ENCODE measurements at regions not wholly inside any gene's neighbourhood (a gene's known extent, or its start where the extent isn't known, plus 50 kb on each side); places are given as distances from the start of the nearest gene placed in this dataset.

DNA sequence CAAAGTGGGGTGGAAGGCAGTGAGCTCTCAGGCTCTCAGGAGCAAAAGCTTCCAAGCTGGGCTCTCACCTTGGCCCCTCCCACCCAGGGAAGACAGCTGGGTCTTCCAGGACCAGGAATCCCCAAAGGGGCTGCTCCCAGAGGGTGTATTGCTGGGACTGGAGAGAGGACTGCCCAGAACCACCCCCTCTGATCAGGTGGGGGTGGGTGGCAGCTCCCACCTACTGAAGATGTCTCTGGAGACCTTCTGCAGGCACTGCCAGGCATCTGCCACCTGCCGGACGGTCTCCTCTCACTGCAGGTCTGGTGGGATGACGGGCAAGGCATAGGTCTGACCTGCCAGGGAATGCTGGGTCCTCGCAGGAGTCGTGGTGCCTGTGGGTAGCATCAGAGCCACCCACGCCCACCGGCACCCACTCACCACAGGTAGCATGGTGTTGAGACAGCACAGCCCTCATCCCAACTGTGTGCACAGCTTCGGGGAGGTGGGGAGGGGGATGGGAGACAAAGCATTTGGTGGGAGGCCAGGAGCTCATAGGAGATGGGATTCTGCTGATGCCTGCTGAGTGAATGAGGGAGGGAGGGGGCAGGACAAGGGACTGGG, 103.2 kb downstream of the SINHCAF start:
- TF ChIP-seq CTCF (IDR thresholded peaks at IDR 0.05; ENCODE audit: low read length) (no peak), EZH2phosphoT487 (IDR thresholded peaks at IDR 0.05; ENCODE audit: low read length) (no peak)

Measured in MM.1S (cell line).